ENCODE measurements at regions not wholly inside any gene's neighbourhood (a gene's known extent, or its start where the extent isn't known, plus 50 kb on each side); places are given as distances from the start of the nearest gene placed in this dataset.

- H3K36me3 Mint-ChIP-seq (ENCODE audit: insufficient read depth): no peaks in the 10 kb centered on the region
- no peak for DNase-seq (ENCODE audit: low spot score, unreplicated experiment)
- no peaks in the 10 kb centered on the region for H3K4me1 Mint-ChIP-seq (ENCODE audit: low read depth)
- H3K9me3 Mint-ChIP-seq (ENCODE audit: low read depth): no peaks in the 10 kb centered on the region
- H3K27ac Mint-ChIP-seq: no peak overlapping the region
- H3K4me3 Mint-ChIP-seq (ENCODE audit: low read depth): no peak overlapping the region
- no peak for TF ChIP-seq CTCF (IDR thresholded peaks at IDR 0.05; ENCODE audit: unreplicated experiment)
- peaks cover 82% of the 10 kb centered on the region for H3K27me3 Mint-ChIP-seq
Measured at GRCh38 chr1:220391491-220391890, 119.2 kb upstream of the RAB3GAP2 start.

- no peak for DNase-seq (ENCODE audit: low spot score, unreplicated experiment)
- no peak for TF ChIP-seq CTCF (IDR thresholded peaks at IDR 0.05; ENCODE audit: unreplicated experiment)
Measured at GRCh38 chr1:220389634-220390033, 117.4 kb upstream of the RAB3GAP2 start.

GRCh38 chr1:220386494-220387195 is 114.4 kb upstream of the RAB3GAP2 start:
- peaks cover 7% of the 10 kb centered on the region for H3K9me3 Mint-ChIP-seq (ENCODE audit: low read depth)
- peaks cover 84% of the 10 kb centered on the region for H3K27me3 Mint-ChIP-seq
- no peak overlapping the region for H3K4me3 Mint-ChIP-seq (ENCODE audit: low read depth)
- no peak for TF ChIP-seq CTCF (IDR thresholded peaks at IDR 0.05; ENCODE audit: unreplicated experiment)
- no peaks in the 10 kb centered on the region for H3K36me3 Mint-ChIP-seq (ENCODE audit: insufficient read depth)
- H3K4me1 Mint-ChIP-seq (ENCODE audit: low read depth): peaks cover 13% of the 10 kb centered on the region
- DNase-seq (ENCODE audit: low spot score, unreplicated experiment): no peak
- H3K27ac Mint-ChIP-seq: no peak overlapping the region

More at GRCh38 chr1:220389634-220390033, 117.4 kb upstream of the RAB3GAP2 start:
- H3K27me3 Mint-ChIP-seq: peaks cover 79% of the 10 kb centered on the region
- no peak overlapping the region for H3K4me3 Mint-ChIP-seq (ENCODE audit: low read depth)
- H3K36me3 Mint-ChIP-seq (ENCODE audit: insufficient read depth): no peaks in the 10 kb centered on the region
- no peak overlapping the region for H3K27ac Mint-ChIP-seq
- no peaks in the 10 kb centered on the region for H3K4me1 Mint-ChIP-seq (ENCODE audit: low read depth)
- H3K9me3 Mint-ChIP-seq (ENCODE audit: low read depth): peaks cover 7% of the 10 kb centered on the region

GRCh38 chr1:220385158-220385557 is 112.9 kb upstream of the RAB3GAP2 start:
- Mint-ChIP-seq H3K27ac (no peak overlapping the region), H3K9me3 (ENCODE audit: low read depth) (peaks cover 9% of the 10 kb centered on the region), H3K36me3 (ENCODE audit: insufficient read depth) (no peaks in the 10 kb centered on the region), H3K4me3 (ENCODE audit: low read depth) (no peak overlapping the region), H3K4me1 (ENCODE audit: low read depth) (peaks cover 13% of the 10 kb centered on the region), H3K27me3 (peaks cover 86% of the 10 kb centered on the region)
- DNase-seq (ENCODE audit: low spot score, unreplicated experiment): no peak
- TF ChIP-seq CTCF (IDR thresholded peaks at IDR 0.05; ENCODE audit: unreplicated experiment): no peak

GRCh38 chr1:220382994-220383393 is 110.7 kb upstream of the RAB3GAP2 start:
- TF ChIP-seq CTCF (IDR thresholded peaks at IDR 0.05; ENCODE audit: unreplicated experiment): no peak
- Mint-ChIP-seq H3K4me1 (ENCODE audit: low read depth) (peaks cover 15% of the 10 kb centered on the region), H3K36me3 (ENCODE audit: insufficient read depth) (no peaks in the 10 kb centered on the region), H3K4me3 (ENCODE audit: low read depth) (no peak overlapping the region), H3K27me3 (peaks cover 79% of the 10 kb centered on the region), H3K27ac (no peak overlapping the region), H3K9me3 (ENCODE audit: low read depth) (peaks cover 12% of the 10 kb centered on the region)
- DNase-seq (ENCODE audit: low spot score, unreplicated experiment): no peak
